Lower leg skin (tissue), 3 donors: ENCODE measurements at regions not wholly inside any gene's neighbourhood (a gene's known extent, or its start where the extent isn't known, plus 50 kb on each side); places are given as distances from the start of the nearest gene placed in this dataset.

Source experiments
- CTCF ChIP-seq, 3 donors: fragments of 450-650 bp; IDR thresholded peaks; one replicate each; pipeline ENCODE4 v1.5.1; 2016; ENCODE audit warnings: antibody characterized with exemption in 3 of 3, mild to moderate bottlenecking in 3 of 3, moderate library complexity in 2 of 3
- POLR2A ChIP-seq, 2 donors: fragments of 450-650 bp; IDR thresholded peaks; one replicate each; pipeline ENCODE4 v1.6.1; 2016 to 2017; ENCODE audit warnings: antibody characterized with exemption in 2 of 2, mild to moderate bottlenecking in 1 of 2, moderate library complexity in 1 of 2

- TF ChIP-seq POLR2A (IDR thresholded peaks at IDR 0.05) (no peak), CTCF (IDR thresholded peaks at IDR 0.05) (no peak)
Observed at GRCh38 chr2:163264341-163264740, 425.8 kb upstream of the KCNH7 start.
